Natural killer cell (primary cell): ENCODE measurements at regions not wholly inside any gene's neighbourhood (a gene's known extent, or its start where the extent isn't known, plus 50 kb on each side); places are given as distances from the start of the nearest gene placed in this dataset.

Experiments
- ATAC-seq, 3 donors: fragments of 150-1000 bp in 2 of 3; fragments of 200-7000 bp in 1 of 3; cut with Tn5 transposase; 1 replicate in 1 of 3; 2 replicates in 2 of 3; pipeline ENCODE4 v1.10.0; 2021; ENCODE audit warnings: mild to moderate bottlenecking in 2 of 3, moderate library complexity in 2 of 3
- DNase-seq, 2 donors: peaks; one replicate each; pipeline versions ENCODE4 v3.0.0 to v3.0.0-alpha.2; 2013 to 2021; ENCODE audit warnings: mixed read lengths in 1 of 2
- H3K27ac ChIP-seq: one replicate; pipeline ENCODE4 v1.5.1; 2013; ENCODE audit warnings: mild to moderate bottlenecking, low read length
- H3K27me3 ChIP-seq: one replicate; pipeline ENCODE4 v1.6.1; 2013; ENCODE audit warnings: low read length; ENCODE audit not compliant: control insufficient read depth, insufficient read depth
- H3K36me3 ChIP-seq: one replicate; pipeline ENCODE4 v1.6.1; 2013; ENCODE audit warnings: low read length; ENCODE audit not compliant: control insufficient read depth, insufficient read depth
- H3K4me1 ChIP-seq: one replicate; pipeline ENCODE4 v1.6.1; 2013; ENCODE audit warnings: low read length; ENCODE audit not compliant: control insufficient read depth, insufficient read depth
- H3K4me3 ChIP-seq: one replicate; pipeline ENCODE4 v1.5.1; 2013; ENCODE audit warnings: low read length
- H3K9me3 ChIP-seq: one replicate; pipeline ENCODE4 v1.6.1; 2013; ENCODE audit warnings: low read length; ENCODE audit not compliant: control insufficient read depth, insufficient read depth
- H3K27ac Mint-ChIP-seq, 2 donors: one replicate each; pipeline ENCODE4 v1.8.0; 2022; ENCODE audit warnings: mild to moderate bottlenecking in 2 of 2, mixed read lengths in 2 of 2, moderate library complexity in 1 of 2
- H3K27me3 Mint-ChIP-seq, 2 donors: one replicate each; pipeline ENCODE4 v1.8.0; 2022; ENCODE audit warnings: low read depth in 2 of 2, mixed read lengths in 2 of 2
- H3K36me3 Mint-ChIP-seq: one replicate; pipeline ENCODE4 v1.8.0; 2022; ENCODE audit warnings: mixed read lengths
- H3K4me1 Mint-ChIP-seq, 2 donors: one replicate each; pipeline ENCODE4 v1.8.0; 2022; ENCODE audit warnings: mixed read lengths in 2 of 2
- H3K4me3 Mint-ChIP-seq: one replicate; pipeline ENCODE4 v1.8.0; 2022; ENCODE audit warnings: mild to moderate bottlenecking, moderate library complexity, mixed read lengths
- H3K9me3 Mint-ChIP-seq, 2 donors: one replicate each; pipeline ENCODE4 v1.8.0; 2022; ENCODE audit warnings: mixed read lengths in 2 of 2
- CTCF ChIP-seq: fragments of 200-600 bp; IDR thresholded peaks from one replicate; pipeline ENCODE4 v1.8.0; 2022; ENCODE audit warnings: antibody characterized with exemption
- WGBS: methylation state at CpG from one replicate; pipeline ENCODE4 v1.1.7; 2013; ENCODE audit warnings: missing lambda C conversion rate; ENCODE audit not compliant: insufficient coverage; 5-methylcytosine and 5-hydroxymethylcytosine counted together
- intact Hi-C: fragments of 100-400 bp; cut with micrococcal nuclease; formaldehyde crosslinking; loops from one replicate; pipeline ENCODE4 v1.14.2; 2022

DNA sequence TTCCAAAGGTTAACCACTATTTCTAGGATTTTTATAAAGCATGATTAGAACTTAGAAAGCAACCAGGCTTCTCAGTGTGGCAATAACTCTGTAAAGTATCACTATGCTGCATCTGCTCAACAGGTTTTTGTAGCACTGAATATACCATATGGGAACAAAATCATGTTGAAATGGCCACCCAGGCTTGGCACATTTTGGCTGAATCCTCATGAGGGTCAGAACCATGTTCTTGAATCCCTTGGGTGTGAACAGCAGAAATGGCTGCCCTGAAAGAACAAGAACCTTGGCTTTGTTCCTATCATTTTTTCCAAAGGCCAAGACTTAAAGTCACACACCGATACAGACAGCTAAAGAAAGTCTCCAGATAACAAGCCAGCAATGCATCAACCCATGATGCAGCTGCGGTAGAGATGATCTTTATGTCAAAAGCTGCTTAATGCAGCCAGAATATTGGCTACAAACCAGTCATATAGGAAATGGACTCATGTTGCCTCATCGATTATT, 283.0 kb upstream of the NOX3 start:
- no peak for ATAC-seq
- 88% methylated on average over 3 of the region's 3 CpGs for WGBS
- no peak for TF ChIP-seq CTCF
- Histone ChIP-seq H3K4me3 (no peak overlapping the region), H3K27me3 (no peaks in the 10 kb centered on the region), H3K27ac (no peak overlapping the region), H3K9me3 (no peaks in the 10 kb centered on the region), H3K4me1 (no peaks in the 10 kb centered on the region), H3K36me3 (no peaks in the 10 kb centered on the region)
- H3K9me3 Mint-ChIP-seq: peaks cover 9% of the 10 kb centered on the region in 2 donors
- DNase-seq: no peak
- intact Hi-C loops: no loop called here
- H3K27ac Mint-ChIP-seq: no peak overlapping the region
- no peaks in the 10 kb centered on the region for H3K36me3 Mint-ChIP-seq
- no peak overlapping the region for H3K4me3 Mint-ChIP-seq
- H3K4me1 Mint-ChIP-seq: no peaks in the 10 kb centered on the region
- H3K27me3 Mint-ChIP-seq: no peaks in the 10 kb centered on the region

DNA sequence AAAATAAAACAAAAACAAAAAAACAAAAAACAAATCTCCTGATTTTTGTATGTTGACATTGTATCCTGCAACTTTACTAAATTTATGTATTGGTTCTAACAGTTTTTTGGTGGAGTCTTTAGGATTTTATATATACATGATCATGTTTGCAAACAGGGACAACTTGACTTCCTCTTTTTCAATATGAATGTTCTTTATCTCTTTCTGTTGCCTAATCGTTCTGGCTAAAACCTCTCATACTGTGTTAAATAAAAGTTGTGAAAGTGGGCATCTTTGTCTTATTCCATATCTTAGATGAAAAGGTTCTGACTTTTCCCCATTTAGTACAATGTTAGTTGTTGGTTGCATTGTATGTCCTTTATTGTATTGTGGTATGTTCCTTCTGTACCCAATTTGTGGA, 261.7 kb upstream of the NOX3 start:
- H3K27ac Mint-ChIP-seq: no peak overlapping the region
- no peak for ATAC-seq
- DNase-seq: no peak
- no CpG with 5 or more reads among the region's 1 CpG for WGBS
- Histone ChIP-seq H3K27me3 (no peaks in the 10 kb centered on the region), H3K9me3 (no peaks in the 10 kb centered on the region), H3K36me3 (no peaks in the 10 kb centered on the region), H3K4me3 (no peak overlapping the region), H3K4me1 (no peaks in the 10 kb centered on the region), H3K27ac (no peak overlapping the region)
- no peaks in the 10 kb centered on the region for H3K4me1 Mint-ChIP-seq
- no peak overlapping the region for H3K4me3 Mint-ChIP-seq
- no peak for TF ChIP-seq CTCF
- no peaks in the 10 kb centered on the region for H3K27me3 Mint-ChIP-seq
- H3K9me3 Mint-ChIP-seq: peaks cover 0 to 5% of the 10 kb centered on the region in 2 donors
- intact Hi-C loops: no loop called here
- H3K36me3 Mint-ChIP-seq: no peaks in the 10 kb centered on the region

GRCh38 chr6:155710704-155711103, 255.1 kb upstream of the NOX3 start:
- Histone ChIP-seq H3K4me1 (no peaks in the 10 kb centered on the region), H3K36me3 (no peaks in the 10 kb centered on the region), H3K27ac (no peak overlapping the region), H3K4me3 (no peak overlapping the region), H3K9me3 (no peaks in the 10 kb centered on the region), H3K27me3 (no peaks in the 10 kb centered on the region)
- ATAC-seq (no peak), DNase-seq (no peak)
- no peak for TF ChIP-seq CTCF
- WGBS: 88% methylated on average over 2 of the region's 2 CpGs
- Mint-ChIP-seq H3K27me3 (no peaks in the 10 kb centered on the region), H3K36me3 (no peaks in the 10 kb centered on the region), H3K9me3 (peaks cover 0 to 11% of the 10 kb centered on the region in 2 donors), H3K4me3 (no peak overlapping the region), H3K27ac (no peak overlapping the region), H3K4me1 (no peaks in the 10 kb centered on the region)
- intact Hi-C loops: no loop called here

DNA sequence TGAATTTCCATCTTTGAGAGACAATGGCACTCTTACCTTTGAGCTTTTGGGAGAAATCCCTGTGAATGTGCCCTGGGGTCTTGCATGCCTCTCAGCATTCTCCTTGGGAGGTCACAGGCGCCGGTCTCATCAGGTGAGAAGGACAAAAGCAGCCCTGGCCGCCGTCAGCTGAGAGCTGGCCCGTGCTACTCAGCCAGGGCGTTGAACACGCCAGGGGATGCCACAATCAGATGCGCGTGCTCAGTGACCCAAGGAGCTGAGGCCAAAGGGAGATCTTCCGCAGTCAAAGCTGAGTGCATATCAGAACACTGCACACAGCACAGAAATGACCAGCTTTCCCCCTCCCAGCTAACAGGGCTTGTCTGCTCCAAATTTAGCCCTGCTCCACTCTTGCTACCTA, 253.6 kb upstream of the NOX3 start:
- Mint-ChIP-seq H3K4me1 (no peaks in the 10 kb centered on the region), H3K27me3 (no peaks in the 10 kb centered on the region), H3K4me3 (no peak overlapping the region), H3K27ac (no peak overlapping the region), H3K9me3 (peaks cover under 1 to 6% of the 10 kb centered on the region in 2 donors), H3K36me3 (no peaks in the 10 kb centered on the region)
- WGBS: 97% methylated on average over 10 of the region's 10 CpGs
- DNase-seq (no peak), ATAC-seq (no peak)
- Histone ChIP-seq H3K9me3 (no peaks in the 10 kb centered on the region), H3K4me3 (no peak overlapping the region), H3K27ac (no peak overlapping the region), H3K27me3 (no peaks in the 10 kb centered on the region), H3K36me3 (no peaks in the 10 kb centered on the region), H3K4me1 (no peaks in the 10 kb centered on the region)
- TF ChIP-seq CTCF: no peak
- intact Hi-C loops: no loop called here
